PC-3 (cell line): ENCODE measurements at regions not wholly inside any gene's neighbourhood (a gene's known extent, or its start where the extent isn't known, plus 50 kb on each side); places are given as distances from the start of the nearest gene placed in this dataset.

Experiments
- ATAC-seq: fragments of 200-7000 bp; cut with Tn5 transposase; 2 replicates; pipeline ENCODE4 v1.9.1; 2020; ENCODE audit warnings: mild to moderate bottlenecking, moderate library complexity
- BruUV-seq: library from RNA; stranded (reverse); fragments of 400-500 nt; replicated peaks from 2 replicates; lab custom pipeline; 2021; lab: Mats Ljungman, UMichigan
- CTCF ChIA-PET: fragments of 300-600 bp; sonication (Branson Sonifier 250); formaldehyde crosslinking; loops from one replicate; lab custom pipeline; 2022; ENCODE audit warnings: antibody characterized with exemption; lab: Charles Lee
- POLR2A ChIA-PET: fragments of 300-600 bp; sonication (Branson Sonifier 250); formaldehyde crosslinking; loops from one replicate; lab custom pipeline; 2022; ENCODE audit warnings: antibody characterized with exemption; ENCODE audit not compliant: unreplicated experiment; lab: Charles Lee
- DNase-seq: peaks from one replicate; pipeline ENCODE4 v3.0.0-alpha.2; 2015
- H2AFZ ChIP-seq: fragments of 300-600 bp; sonication (generic); 2 replicates; pipeline ENCODE4 v1.6.0; 2016; ENCODE audit warnings: antibody characterized with exemption, low read length
- H3F3A ChIP-seq: fragments of 300-600 bp; sonication (generic); one replicate; pipeline ENCODE4 v1.6.0; 2017; ENCODE audit warnings: antibody characterized with exemption, low read length, control low read depth, mild to moderate bottlenecking; ENCODE audit not compliant: unreplicated experiment
- H3K27ac ChIP-seq: fragments of 300-600 bp; sonication (generic); 2 replicates; pipeline ENCODE4 v1.5.1; 2016; ENCODE audit warnings: mild to moderate bottlenecking, low read length
- H3K27me3 ChIP-seq: fragments of 300-600 bp; sonication (generic); 2 replicates; pipeline ENCODE4 v1.6.1; 2016; ENCODE audit warnings: low read length, mixed read lengths
- H3K36me3 ChIP-seq: fragments of 300-600 bp; sonication (generic); 2 replicates; pipeline ENCODE4 v1.6.1; 2016; ENCODE audit warnings: low read depth, mixed run types, low read length, mixed read lengths
- H3K4me1 ChIP-seq: fragments of 300-600 bp; sonication (generic); 2 replicates; pipeline ENCODE4 v1.5.1; 2016; ENCODE audit warnings: low read length; ENCODE audit not compliant: insufficient read depth
- H3K4me2 ChIP-seq: fragments of 300-600 bp; sonication (generic); 2 replicates; pipeline ENCODE4 v1.6.0; 2016; ENCODE audit warnings: low read length
- H3K4me3 ChIP-seq: fragments of 300-600 bp; sonication (generic); 2 replicates; pipeline ENCODE4 v1.5.1; 2016; ENCODE audit warnings: mild to moderate bottlenecking, low read length, mixed read lengths
- H3K79me2 ChIP-seq: fragments of 300-600 bp; sonication (generic); 2 replicates; pipeline ENCODE4 v1.6.1; 2017; ENCODE audit warnings: low read length, mixed read lengths
- H3K9ac ChIP-seq: fragments of 300-600 bp; sonication (generic); 2 replicates; pipeline ENCODE4 v1.6.0; 2016; ENCODE audit warnings: mild to moderate bottlenecking, low read length
- H3K9me2 ChIP-seq: fragments of 300-600 bp; sonication (generic); replicated peaks from 2 replicates; pipeline ENCODE4 v1.6.1; 2016; ENCODE audit warnings: mixed run types, low read length, mixed read lengths
- H3K9me3 ChIP-seq: fragments of 300-600 bp; sonication (generic); 2 replicates; pipeline ENCODE4 v1.6.1; 2016; ENCODE audit warnings: low read length, mixed read lengths
- H4K20me1 ChIP-seq: fragments of 300-600 bp; sonication (generic); 2 replicates; pipeline ENCODE4 v1.6.1; 2016; ENCODE audit warnings: low read length, mixed read lengths
- EZH2 ChIP-seq: fragments of 300-600 bp; sonication (generic); IDR thresholded peaks from one replicate; pipeline ENCODE4 v1.6.1; 2017; ENCODE audit warnings: antibody characterized with exemption, mild to moderate bottlenecking, low read length; ENCODE audit not compliant: unreplicated experiment
- EZH2phosphoT487 ChIP-seq: fragments of 300-600 bp; sonication (generic); IDR thresholded peaks from 2 replicates; pipeline ENCODE4 v1.6.1; 2018; ENCODE audit warnings: mild to moderate bottlenecking, antibody characterized with exemption, low read length, borderline replicate concordance
- intact Hi-C: fragments of 100-400 bp; cut with micrococcal nuclease; formaldehyde crosslinking; loops from 2 replicates; pipeline ENCODE4 v1.9.0; 2023
- TF ChIP-seq, protein P1 (sequence below): fragments of 300-600 bp; sonication (generic); conservative IDR thresholded peaks from 2 replicates; pipeline ENCODE4 v1.5.1; 2017; ENCODE audit warnings: antibody characterized with exemption, low read depth, mild to moderate bottlenecking, low read length

DNA sequence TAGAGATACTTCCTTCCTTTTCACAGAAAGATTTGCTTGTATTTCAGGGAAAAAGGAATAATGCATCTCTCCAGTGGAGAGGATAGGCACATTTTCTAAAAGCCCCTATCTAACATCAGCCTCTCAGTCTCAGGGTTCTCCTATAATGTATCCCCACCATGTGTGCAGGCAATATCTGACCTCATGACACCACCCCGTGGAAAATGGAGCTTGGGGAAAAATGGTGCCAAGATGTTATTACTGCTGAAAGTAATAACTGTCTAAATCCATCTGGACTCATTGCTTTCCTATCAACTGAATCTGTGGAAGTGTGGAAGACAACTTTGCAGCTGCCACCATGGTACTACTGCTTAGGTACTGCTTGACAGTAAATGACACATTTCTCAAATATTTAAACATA, 574.3 kb downstream of the LRRC70 start:
- CTCF ChIA-PET = no interaction called here
- POLR2A ChIA-PET = no interaction called here
- Histone ChIP-seq H4K20me1 (no peaks in the 10 kb centered on the region), H3K9ac (no peak overlapping the region), H3F3A (no peaks in the 10 kb centered on the region), H3K4me1 (peaks cover 6% of the 10 kb centered on the region; the same call in 1 of the 2 replicates), H3K4me3 (no peak overlapping the region), H3K9me3 (no peaks in the 10 kb centered on the region), H3K27me3 (no peaks in the 10 kb centered on the region), H3K4me2 (no peak overlapping the region), H3K79me2 (no peaks in the 10 kb centered on the region), H3K27ac (no peak overlapping the region), H3K36me3 (no peaks in the 10 kb centered on the region), H3K9me2 (no peaks in the 10 kb centered on the region), H2AFZ (no peak overlapping the region)
- DNase-seq = no peak
- BruUV-seq = no TSS peak
- no peak for TF ChIP-seq EZH2
- TF ChIP-seq, protein P1, sequence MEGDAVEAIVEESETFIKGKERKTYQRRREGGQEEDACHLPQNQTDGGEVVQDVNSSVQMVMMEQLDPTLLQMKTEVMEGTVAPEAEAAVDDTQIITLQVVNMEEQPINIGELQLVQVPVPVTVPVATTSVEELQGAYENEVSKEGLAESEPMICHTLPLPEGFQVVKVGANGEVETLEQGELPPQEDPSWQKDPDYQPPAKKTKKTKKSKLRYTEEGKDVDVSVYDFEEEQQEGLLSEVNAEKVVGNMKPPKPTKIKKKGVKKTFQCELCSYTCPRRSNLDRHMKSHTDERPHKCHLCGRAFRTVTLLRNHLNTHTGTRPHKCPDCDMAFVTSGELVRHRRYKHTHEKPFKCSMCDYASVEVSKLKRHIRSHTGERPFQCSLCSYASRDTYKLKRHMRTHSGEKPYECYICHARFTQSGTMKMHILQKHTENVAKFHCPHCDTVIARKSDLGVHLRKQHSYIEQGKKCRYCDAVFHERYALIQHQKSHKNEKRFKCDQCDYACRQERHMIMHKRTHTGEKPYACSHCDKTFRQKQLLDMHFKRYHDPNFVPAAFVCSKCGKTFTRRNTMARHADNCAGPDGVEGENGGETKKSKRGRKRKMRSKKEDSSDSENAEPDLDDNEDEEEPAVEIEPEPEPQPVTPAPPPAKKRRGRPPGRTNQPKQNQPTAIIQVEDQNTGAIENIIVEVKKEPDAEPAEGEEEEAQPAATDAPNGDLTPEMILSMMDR = no peak
- no peak for TF ChIP-seq EZH2phosphoT487
- ATAC-seq = no peak
- intact Hi-C loops = no loop called here

DNA sequence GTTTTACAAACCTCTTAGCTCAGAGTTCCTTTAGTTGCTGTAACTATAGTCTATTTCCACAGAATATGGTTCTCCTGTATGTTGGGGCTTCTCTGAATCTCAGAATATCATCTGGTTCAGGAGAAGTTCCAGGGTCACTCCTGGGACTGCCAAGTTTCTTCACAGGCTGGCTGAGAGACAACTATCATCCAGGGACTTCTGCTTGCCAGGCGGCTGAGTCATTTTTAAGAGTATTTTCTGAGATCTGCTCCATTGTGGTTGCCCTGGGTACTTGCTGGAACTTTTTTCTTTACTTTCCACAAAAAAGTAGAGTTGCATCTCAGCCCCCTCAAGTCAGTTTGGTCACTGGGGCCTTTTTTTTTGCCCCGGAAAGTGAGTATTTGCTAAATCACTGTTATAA, 566.5 kb downstream of the LRRC70 start:
- Histone ChIP-seq H3K9me3 (no peaks in the 10 kb centered on the region), H2AFZ (no peak overlapping the region), H3K4me2 (no peak overlapping the region), H3K9ac (no peak overlapping the region), H4K20me1 (no peaks in the 10 kb centered on the region), H3K4me1 (no peaks in the 10 kb centered on the region), H3K9me2 (no peaks in the 10 kb centered on the region), H3K27me3 (no peaks in the 10 kb centered on the region), H3K4me3 (no peak overlapping the region), H3K36me3 (no peaks in the 10 kb centered on the region), H3F3A (no peaks in the 10 kb centered on the region), H3K27ac (no peak overlapping the region), H3K79me2 (no peaks in the 10 kb centered on the region)
- DNase-seq (no peak), ATAC-seq (no peak; the same call in 1 of the 2 replicates)
- ChIA-PET CTCF (no interaction called here), POLR2A (no interaction called here)
- intact Hi-C loops = no loop called here
- no TSS peak for BruUV-seq
- TF ChIP-seq, protein P1 = no peak
- TF ChIP-seq EZH2phosphoT487 (no peak), EZH2 (no peak)

DNA sequence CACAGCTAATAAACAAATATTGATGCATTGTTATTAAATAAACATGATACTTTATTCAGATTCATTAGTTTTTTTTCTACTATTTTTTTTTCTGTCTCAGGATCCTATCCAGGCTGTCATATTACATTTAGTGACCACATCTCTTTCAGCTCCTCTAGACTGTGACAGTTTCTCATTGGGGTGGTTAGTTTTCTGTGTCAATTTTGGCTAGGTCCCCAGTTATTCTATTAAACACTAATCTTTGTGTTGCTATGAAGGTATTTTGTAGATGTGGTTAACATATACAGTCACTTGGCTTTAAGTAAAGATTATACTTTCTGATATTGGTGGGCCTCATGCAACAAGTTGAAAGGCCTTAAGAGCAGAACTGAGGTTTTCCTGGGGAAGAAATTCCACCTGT, 563.0 kb downstream of the LRRC70 start:
- TF ChIP-seq EZH2phosphoT487 = no peak
- no peak for TF ChIP-seq EZH2
- TF ChIP-seq, protein P1 = no peak
- DNase-seq = no peak
- no peaks in the 10 kb centered on the region for H3K9me3 ChIP-seq
- no peak overlapping the region for H3K27ac ChIP-seq
- intact Hi-C loops = no loop called here
- H3K36me3 ChIP-seq = no peaks in the 10 kb centered on the region
- H3K27me3 ChIP-seq = no peaks in the 10 kb centered on the region
- no peaks in the 10 kb centered on the region for H3K4me1 ChIP-seq
- no peaks in the 10 kb centered on the region for H3K9me2 ChIP-seq
- H3K4me2 ChIP-seq = no peak overlapping the region
- no peak overlapping the region for H3K9ac ChIP-seq
- ATAC-seq = no peak
- no TSS peak for BruUV-seq
- no peaks in the 10 kb centered on the region for H4K20me1 ChIP-seq
- CTCF ChIA-PET = no interaction called here
- H2AFZ ChIP-seq = no peak overlapping the region
- no peak overlapping the region for H3K4me3 ChIP-seq
- no peaks in the 10 kb centered on the region for H3F3A ChIP-seq
- H3K79me2 ChIP-seq = no peaks in the 10 kb centered on the region
- POLR2A ChIA-PET = no interaction called here
